Uterus (tissue), 3 donors: ENCODE measurements at regions not wholly inside any gene's neighbourhood (a gene's known extent, or its start where the extent isn't known, plus 50 kb on each side); places are given as distances from the start of the nearest gene placed in this dataset.

Experiments
- DNase-seq, 2 donors: peaks; one replicate each; pipeline ENCODE4 v3.0.0-alpha.2; 2019 to 2020
- H3K27ac ChIP-seq, 2 donors: fragments of 200-600 bp; sonication (generic); 1 replicate in 1 of 2; 2 replicates in 1 of 2; pipeline ENCODE4 v1.5.1; 2016 to 2018
- H3K27me3 ChIP-seq, 2 donors: fragments of 200-600 bp; sonication (generic); one replicate each; pipeline ENCODE4 v1.5.1; 2018 to 2019; ENCODE audit warnings: control low read depth in 1 of 2
- H3K36me3 ChIP-seq, 2 donors: fragments of 200-600 bp; sonication (generic); one replicate each; pipeline ENCODE4 v1.5.1; 2019; ENCODE audit warnings: control low read depth in 1 of 2
- H3K4me1 ChIP-seq, 2 donors: fragments of 200-600 bp; sonication (generic); one replicate each; pipeline ENCODE4 v1.5.1; 2018 to 2019; ENCODE audit warnings: control low read depth in 1 of 2
- H3K4me3 ChIP-seq, 2 donors: fragments of 200-600 bp; sonication (generic); 1 replicate in 1 of 2; 2 replicates in 1 of 2; pipeline ENCODE4 v1.5.1; 2018 to 2019; ENCODE audit warnings: mild to moderate bottlenecking in 1 of 2
- H3K9me3 ChIP-seq, 2 donors: fragments of 200-600 bp; sonication (generic); one replicate each; pipeline ENCODE4 v1.5.1; 2019; ENCODE audit warnings: control low read depth in 1 of 2
- CTCF ChIP-seq, 4 experiments: fragments of 200-600 bp in 2 of 4; fragments of 450-650 bp in 2 of 4; sonication (generic) in 2 of 4; IDR thresholded peaks; one replicate each; pipeline ENCODE4 v1.5.1; 2016 to 2019; ENCODE audit warnings: antibody characterized with exemption in 4 of 4, mild to moderate bottlenecking in 2 of 4, moderate library complexity in 1 of 4
- POLR2A ChIP-seq, 2 donors: fragments of 450-650 bp; IDR thresholded peaks; one replicate each; pipeline ENCODE4 v1.6.1; 2016; ENCODE audit warnings: antibody characterized with exemption in 2 of 2, mild to moderate bottlenecking in 1 of 2, moderate library complexity in 1 of 2
- intact Hi-C: fragments of 100-400 bp; cut with DNase I; formaldehyde crosslinking; loops from one replicate; pipeline ENCODE4 v1.15.1; 2023; ENCODE audit warnings: low total_unique reads
- donor health status: DM: yes; HTN: yes; CAD: no.

- H3K27me3 ChIP-seq, result peaks cover 0 to 3% of the 10 kb centered on the region in 2 donors
- TF ChIP-seq CTCF (IDR thresholded peaks at IDR 0.05), result no peak
- no peak for TF ChIP-seq POLR2A (IDR thresholded peaks at IDR 0.05)
Measured at GRCh38 chr7:21159506-21159905, 268.4 kb upstream of the SP4 start.

GRCh38 chr7:21160401-21160800 lies 267.5 kb upstream of the SP4 start:
- Histone ChIP-seq H3K27ac (no peak overlapping the region), H3K27me3 (peaks cover 0 to 3% of the 10 kb centered on the region in 2 donors), H3K4me3 (no peak overlapping the region), H3K36me3 (no peaks in the 10 kb centered on the region), H3K9me3 (no peaks in the 10 kb centered on the region), H3K4me1 (no peaks in the 10 kb centered on the region)
- intact Hi-C loops, result no loop called here
- TF ChIP-seq CTCF (IDR thresholded peaks at IDR 0.05), result no peak
- TF ChIP-seq POLR2A (IDR thresholded peaks at IDR 0.05), result no peak
- DNase-seq, result no peak

More at GRCh38 chr7:21159506-21159905, 268.4 kb upstream of the SP4 start:
- H3K36me3 ChIP-seq, result no peaks in the 10 kb centered on the region
- no peak overlapping the region for H3K27ac ChIP-seq
- DNase-seq, result no peak
- no peaks in the 10 kb centered on the region for H3K4me1 ChIP-seq
- no peaks in the 10 kb centered on the region for H3K9me3 ChIP-seq
- H3K4me3 ChIP-seq, result no peak overlapping the region
- intact Hi-C loops, result no loop called here

GRCh38 chr7:21167942-21168341 lies 259.9 kb upstream of the SP4 start:
- H3K4me3 ChIP-seq, result no peak overlapping the region
- intact Hi-C loops, result no loop called here
- no peak for TF ChIP-seq CTCF (IDR thresholded peaks at IDR 0.05)
- no peak for TF ChIP-seq POLR2A (IDR thresholded peaks at IDR 0.05)
- no peak overlapping the region for H3K27ac ChIP-seq
- no peaks in the 10 kb centered on the region for H3K9me3 ChIP-seq
- no peaks in the 10 kb centered on the region for H3K36me3 ChIP-seq
- H3K4me1 ChIP-seq, result no peaks in the 10 kb centered on the region
- no peak for DNase-seq
- peaks cover 0 to 3% of the 10 kb centered on the region in 2 donors for H3K27me3 ChIP-seq

- Histone ChIP-seq H3K36me3 (no peaks in the 10 kb centered on the region), H3K27ac (no peak overlapping the region), H3K27me3 (no peaks in the 10 kb centered on the region), H3K4me1 (no peaks in the 10 kb centered on the region), H3K4me3 (no peak overlapping the region), H3K9me3 (no peaks in the 10 kb centered on the region)
- no peak for DNase-seq
- TF ChIP-seq CTCF (IDR thresholded peaks at IDR 0.05), result no peak
- TF ChIP-seq POLR2A (IDR thresholded peaks at IDR 0.05), result no peak
- intact Hi-C loops, result no loop called here
Measured at GRCh38 chr7:21169667-21170580, 258.0 kb upstream of the SP4 start.

GRCh38 chr7:21172800-21173199 lies 255.1 kb upstream of the SP4 start:
- Histone ChIP-seq H3K9me3 (no peaks in the 10 kb centered on the region), H3K27ac (no peak overlapping the region), H3K4me3 (no peak overlapping the region), H3K27me3 (no peaks in the 10 kb centered on the region), H3K36me3 (no peaks in the 10 kb centered on the region), H3K4me1 (no peaks in the 10 kb centered on the region)
- TF ChIP-seq POLR2A (IDR thresholded peaks at IDR 0.05) (no peak), CTCF (IDR thresholded peaks at IDR 0.05) (no peak)
- intact Hi-C loops, result no loop called here
- DNase-seq, result no peak
